ENCODE measurements at regions not wholly inside any gene's neighbourhood (a gene's known extent, or its start where the extent isn't known, plus 50 kb on each side); places are given as distances from the start of the nearest gene placed in this dataset.

- no peak for TF ChIP-seq POLR2A (IDR thresholded peaks at IDR 0.05)
- TF ChIP-seq CTCF (IDR thresholded peaks at IDR 0.05): no peak
- TF ChIP-seq POLR2AphosphoS5 (IDR thresholded peaks at IDR 0.05): no peak
Observed at GRCh38 chr12:90069711-90070110, 361.1 kb upstream of the ATP2B1 start.

Data from gastroesophageal sphincter (tissue), 3 donors.